Upper lobe of left lung (tissue), 4 donors: ENCODE measurements at regions not wholly inside any gene's neighbourhood (a gene's known extent, or its start where the extent isn't known, plus 50 kb on each side); places are given as distances from the start of the nearest gene placed in this dataset.

Experiments used
- CTCF ChIP-seq, 6 experiments: fragments of 450-650 bp in 4 of 6; fragments of 200-600 bp in 2 of 6; sonication (generic) in 2 of 6; IDR thresholded peaks; one replicate each; pipeline ENCODE4 v1.5.1; 2016 to 2019; ENCODE audit warnings: antibody characterized with exemption in 6 of 6
- POLR2AphosphoS5 ChIP-seq, 2 donors: sonication (generic); formaldehyde crosslinking; IDR thresholded peaks; one replicate each; pipeline ENCODE4 v1.5.1; 2017; ENCODE audit warnings: antibody characterized with exemption in 2 of 2

DNA sequence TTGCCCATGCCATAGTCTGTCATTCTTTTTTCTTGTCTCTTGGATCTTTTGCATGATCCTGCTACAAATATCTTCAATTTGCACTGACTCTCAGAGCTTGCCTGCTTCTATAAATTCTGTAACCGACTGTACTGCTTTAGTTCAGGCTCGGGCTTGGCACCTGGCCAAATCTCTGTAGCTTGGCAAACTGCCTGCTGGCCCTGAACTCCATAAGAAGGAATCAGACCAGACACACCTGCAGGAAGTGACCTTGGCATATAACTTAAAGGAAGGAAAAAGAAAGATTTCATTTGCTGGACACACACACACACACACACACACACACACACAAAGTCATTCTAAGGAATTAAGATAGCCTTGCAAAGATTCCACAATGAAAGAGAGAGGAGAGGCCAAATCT is 291.2 kb upstream of the DDX18 start:
- no peak for TF ChIP-seq POLR2AphosphoS5 (IDR thresholded peaks at IDR 0.05)
- no peak for TF ChIP-seq CTCF (IDR thresholded peaks at IDR 0.05)
